Kidney epithelial cell (primary cell): ENCODE measurements at regions not wholly inside any gene's neighbourhood (a gene's known extent, or its start where the extent isn't known, plus 50 kb on each side); places are given as distances from the start of the nearest gene placed in this dataset.
"Not testable (repeated sequence)": the region's sequence is repeated elsewhere in the genome, so short reads cannot be mapped to it uniquely, and the experiment has no call there.

ENCODE experiments used
- DNase-seq: peaks from one replicate; pipeline ENCODE4 v3.0.0-alpha.2; 2010; ENCODE audit warnings: low read depth
- H3K27me3 ChIP-seq: 2 replicates; pipeline ENCODE4 v1.6.0; 2011; ENCODE audit warnings: low read length; ENCODE audit not compliant: control insufficient read depth, insufficient read depth
- H3K36me3 ChIP-seq: 2 replicates; pipeline ENCODE4 v1.5.1; 2011; ENCODE audit warnings: low read length; ENCODE audit not compliant: control insufficient read depth, insufficient read depth
- H3K4me3 ChIP-seq: 2 replicates; pipeline ENCODE4 v1.5.1; 2011; ENCODE audit warnings: low read depth, mild to moderate bottlenecking, control low read depth, low read length
- TF ChIP-seq, protein P1 (sequence below): IDR thresholded peaks from 2 replicates; pipeline ENCODE4 v1.5.1; 2011; ENCODE audit warnings: mild to moderate bottlenecking, moderate library complexity, low read length, control low read depth, inconsistent platforms; ENCODE audit not compliant: insufficient read depth, poor library complexity, severe bottlenecking

GRCh38 chrX:128439159-128439558 is 387.0 kb upstream of the ACTRT1 start:
- H3K4me3 ChIP-seq, result no peak overlapping the region
- no peaks in the 10 kb centered on the region for H3K27me3 ChIP-seq
- no peak for DNase-seq
- TF ChIP-seq, protein P1, sequence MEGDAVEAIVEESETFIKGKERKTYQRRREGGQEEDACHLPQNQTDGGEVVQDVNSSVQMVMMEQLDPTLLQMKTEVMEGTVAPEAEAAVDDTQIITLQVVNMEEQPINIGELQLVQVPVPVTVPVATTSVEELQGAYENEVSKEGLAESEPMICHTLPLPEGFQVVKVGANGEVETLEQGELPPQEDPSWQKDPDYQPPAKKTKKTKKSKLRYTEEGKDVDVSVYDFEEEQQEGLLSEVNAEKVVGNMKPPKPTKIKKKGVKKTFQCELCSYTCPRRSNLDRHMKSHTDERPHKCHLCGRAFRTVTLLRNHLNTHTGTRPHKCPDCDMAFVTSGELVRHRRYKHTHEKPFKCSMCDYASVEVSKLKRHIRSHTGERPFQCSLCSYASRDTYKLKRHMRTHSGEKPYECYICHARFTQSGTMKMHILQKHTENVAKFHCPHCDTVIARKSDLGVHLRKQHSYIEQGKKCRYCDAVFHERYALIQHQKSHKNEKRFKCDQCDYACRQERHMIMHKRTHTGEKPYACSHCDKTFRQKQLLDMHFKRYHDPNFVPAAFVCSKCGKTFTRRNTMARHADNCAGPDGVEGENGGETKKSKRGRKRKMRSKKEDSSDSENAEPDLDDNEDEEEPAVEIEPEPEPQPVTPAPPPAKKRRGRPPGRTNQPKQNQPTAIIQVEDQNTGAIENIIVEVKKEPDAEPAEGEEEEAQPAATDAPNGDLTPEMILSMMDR, result no peak
- H3K36me3 ChIP-seq, result no peaks in the 10 kb centered on the region

GRCh38 chrX:128438082-128438481 is 385.9 kb upstream of the ACTRT1 start:
- no peak for DNase-seq
- H3K27me3 ChIP-seq, result no peaks in the 10 kb centered on the region
- TF ChIP-seq, protein P1, result no peak
- H3K36me3 ChIP-seq, result no peaks in the 10 kb centered on the region
- no peak overlapping the region for H3K4me3 ChIP-seq

GRCh38 chrX:128436397-128437103 is 384.3 kb upstream of the ACTRT1 start:
- no peak for DNase-seq
- TF ChIP-seq, protein P1, result no peak

DNA sequence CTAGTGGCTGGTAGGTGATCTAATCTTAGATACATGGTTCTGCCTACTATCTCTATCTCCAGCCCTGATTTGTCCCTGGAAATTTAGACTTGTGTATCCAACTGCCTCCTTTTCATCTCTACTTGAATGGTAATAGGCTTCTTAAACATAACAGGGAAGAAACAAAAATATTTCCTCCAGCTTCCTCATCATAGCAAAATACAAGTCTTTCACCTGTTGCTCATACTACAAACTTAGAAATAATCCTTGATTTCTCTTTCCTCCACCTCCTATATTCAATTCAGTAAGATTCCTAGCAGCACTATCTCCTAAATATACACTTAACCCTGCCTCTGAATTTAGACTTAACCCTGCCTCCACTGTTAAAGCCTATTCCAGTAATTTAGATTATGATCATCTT is 373.3 kb upstream of the ACTRT1 start:
- TF ChIP-seq, protein P1, result no peak
- Histone ChIP-seq H3K4me3 (no peak overlapping the region), H3K27me3 (no peaks in the 10 kb centered on the region), H3K36me3 (no peaks in the 10 kb centered on the region)
- no peak for DNase-seq

More at GRCh38 chrX:128436397-128437103, 384.3 kb upstream of the ACTRT1 start:
- no peaks in the 10 kb centered on the region for H3K27me3 ChIP-seq
- no peaks in the 10 kb centered on the region for H3K36me3 ChIP-seq
- no peak overlapping the region for H3K4me3 ChIP-seq

DNA sequence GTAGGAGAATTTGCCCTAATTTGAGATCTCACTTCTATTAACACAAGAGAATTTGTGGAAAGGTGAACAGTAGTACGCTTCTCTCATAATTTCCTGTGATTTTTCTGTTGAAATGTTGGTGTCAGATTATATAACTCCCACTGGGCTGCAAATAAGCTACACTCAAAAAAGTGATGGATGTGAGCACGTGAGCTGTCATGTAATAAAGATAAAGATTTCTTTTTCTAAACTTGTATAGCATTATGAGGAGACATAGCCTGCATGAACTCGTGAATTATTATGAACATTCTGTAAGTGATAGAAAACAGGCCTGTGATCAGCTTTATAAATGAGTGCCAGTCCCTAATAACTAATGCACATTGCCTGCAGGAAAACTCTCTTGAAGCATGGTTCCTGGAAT is 356.6 kb upstream of the ACTRT1 start:
- Histone ChIP-seq H3K27me3 (no peaks in the 10 kb centered on the region), H3K36me3 (no peaks in the 10 kb centered on the region), H3K4me3 (no peak overlapping the region)
- no peak for DNase-seq
- TF ChIP-seq, protein P1, result no peak

DNA sequence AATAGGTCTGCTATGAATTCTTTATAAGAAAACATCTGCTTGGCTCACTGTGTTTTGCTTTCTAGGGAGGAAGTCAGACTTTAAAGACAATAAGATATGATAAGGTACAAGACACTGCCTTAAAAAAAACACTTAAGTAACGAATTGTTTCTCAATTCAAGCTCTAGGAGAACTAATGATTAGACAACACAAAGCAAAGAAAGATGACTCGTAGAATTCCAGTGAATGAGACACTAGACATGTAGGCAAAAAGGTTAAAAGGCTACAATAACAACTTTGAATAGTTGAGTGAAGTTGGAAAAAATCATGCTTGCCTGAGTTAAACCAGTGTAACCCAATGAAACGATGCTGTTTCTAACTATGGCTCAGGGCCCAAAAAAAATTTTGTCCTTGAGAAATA is 344.4 kb upstream of the ACTRT1 start:
- peak; percentile 26 for DNase-seq
- no peak overlapping the region for H3K4me3 ChIP-seq
- TF ChIP-seq, protein P1, result no peak
- H3K36me3 ChIP-seq, result no peaks in the 10 kb centered on the region
- no peaks in the 10 kb centered on the region for H3K27me3 ChIP-seq

DNA sequence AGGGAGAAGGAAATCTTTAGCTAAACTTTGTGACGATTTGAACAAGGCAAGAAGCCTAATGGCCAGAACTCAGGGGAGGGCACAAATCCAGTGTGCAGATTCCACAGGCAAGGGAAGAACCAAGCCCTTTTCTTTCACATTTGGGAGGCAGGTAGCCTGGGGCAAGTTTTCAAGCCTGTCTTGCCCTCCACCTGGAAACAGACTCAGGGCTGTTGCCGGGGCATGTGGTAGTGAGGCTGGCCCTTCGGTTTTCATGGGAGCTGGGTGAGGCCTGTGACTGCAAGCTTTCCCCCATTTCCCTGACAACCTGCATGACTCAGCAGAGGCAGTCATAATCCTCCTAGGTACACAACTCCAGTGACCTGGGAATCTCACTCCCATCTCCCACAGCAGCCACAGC is 331.6 kb upstream of the ACTRT1 start:
- H3K27me3 ChIP-seq, H3K4me3 ChIP-seq, H3K36me3 ChIP-seq, DNase-seq: not testable (repeated sequence)
